ENCODE measurements at regions not wholly inside any gene's neighbourhood (a gene's known extent, or its start where the extent isn't known, plus 50 kb on each side); places are given as distances from the start of the nearest gene placed in this dataset.
"Not testable (repeated sequence)": the region's sequence is repeated elsewhere in the genome, so short reads cannot be mapped to it uniquely, and the experiment has no call there.

DNA sequence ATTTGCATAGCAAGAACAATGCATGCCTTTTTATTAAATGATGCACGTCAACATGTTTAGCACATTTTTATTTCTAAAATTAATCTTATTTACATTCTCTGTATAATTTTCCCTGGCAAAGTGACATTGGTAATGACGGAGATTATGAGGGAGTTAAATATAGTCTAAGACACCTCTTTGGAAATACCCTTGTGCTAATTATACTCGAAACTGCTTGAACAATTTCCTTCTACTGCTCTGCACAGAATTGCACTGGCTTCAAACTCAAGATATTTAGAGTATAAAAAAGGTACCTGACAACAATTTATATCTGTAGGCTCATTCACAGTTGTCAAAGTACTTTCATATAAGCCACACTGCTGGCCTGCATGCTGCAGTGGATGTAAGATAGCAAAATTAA lies 602.7 kb downstream of the NXPH1 start:
- no peaks in the 10 kb centered on the region for H3K27me3 Mint-ChIP-seq
- no peaks in the 10 kb centered on the region for H3K4me1 Mint-ChIP-seq (ENCODE audit: low read depth)
- no peaks in the 10 kb centered on the region for H3K36me3 Mint-ChIP-seq (ENCODE audit: low read depth)
- H3K27ac Mint-ChIP-seq, result no peak overlapping the region
- no peak for DNase-seq
- H3K4me3 Mint-ChIP-seq, result no peak overlapping the region
- H3K9me3 Mint-ChIP-seq, result peaks cover 6% of the 10 kb centered on the region

DNA sequence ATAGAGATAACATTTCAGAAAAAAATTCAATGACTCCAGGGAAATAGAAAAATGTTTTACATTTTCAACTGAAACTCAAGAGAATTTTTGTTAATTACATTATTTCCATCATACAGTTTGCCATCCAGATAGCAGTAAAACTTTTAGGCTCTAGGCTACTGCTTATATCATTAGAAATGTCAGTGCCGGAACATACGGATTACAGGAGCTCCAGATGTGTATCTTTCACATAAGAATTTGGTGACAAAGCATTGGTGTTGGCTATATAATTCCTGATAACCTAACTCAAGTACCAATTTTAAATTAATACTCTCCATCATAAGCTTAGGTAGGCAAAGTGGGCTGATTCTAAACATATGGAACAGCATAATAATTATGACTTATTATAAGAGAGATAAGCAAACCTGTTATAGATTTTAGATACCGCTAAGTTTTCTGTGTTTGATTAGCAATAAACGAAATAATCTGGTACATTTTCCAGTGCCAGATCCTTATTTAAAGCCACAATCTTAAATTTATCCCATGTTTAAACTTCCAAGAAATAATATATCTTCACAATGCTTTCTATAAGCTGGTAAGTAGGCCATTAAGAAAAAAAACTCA lies 637.9 kb downstream of the NXPH1 start:
- no peaks in the 10 kb centered on the region for H3K36me3 Mint-ChIP-seq (ENCODE audit: low read depth)
- no peaks in the 10 kb centered on the region for H3K4me1 Mint-ChIP-seq (ENCODE audit: low read depth)
- no peaks in the 10 kb centered on the region for H3K27me3 Mint-ChIP-seq
- no peak overlapping the region for H3K4me3 Mint-ChIP-seq
- DNase-seq, result no peak
- no peak overlapping the region for H3K27ac Mint-ChIP-seq
- H3K9me3 Mint-ChIP-seq, result peaks cover 15% of the 10 kb centered on the region

DNA sequence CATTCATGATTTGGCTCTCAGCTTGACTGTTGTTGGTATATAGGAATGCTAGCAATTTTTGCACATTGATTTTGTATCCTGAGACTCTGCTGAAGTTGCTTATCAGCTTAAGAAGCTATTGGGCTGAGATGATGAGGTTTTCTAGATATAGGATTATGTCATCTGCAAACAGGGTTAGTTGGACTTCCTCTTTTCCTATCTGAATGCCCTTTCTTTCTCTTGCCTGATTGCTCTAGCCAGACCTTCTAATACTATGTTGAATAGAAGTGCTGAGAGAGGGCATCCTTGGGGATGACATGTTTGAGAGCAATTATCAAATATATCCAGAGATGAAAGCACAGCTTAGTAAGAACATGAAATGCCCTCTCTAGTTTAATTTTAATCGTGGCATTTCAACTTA lies 642.4 kb downstream of the NXPH1 start:
- H3K27me3 Mint-ChIP-seq; H3K9me3 Mint-ChIP-seq; H3K36me3 Mint-ChIP-seq (ENCODE audit: low read depth): not testable (repeated sequence)

DNA sequence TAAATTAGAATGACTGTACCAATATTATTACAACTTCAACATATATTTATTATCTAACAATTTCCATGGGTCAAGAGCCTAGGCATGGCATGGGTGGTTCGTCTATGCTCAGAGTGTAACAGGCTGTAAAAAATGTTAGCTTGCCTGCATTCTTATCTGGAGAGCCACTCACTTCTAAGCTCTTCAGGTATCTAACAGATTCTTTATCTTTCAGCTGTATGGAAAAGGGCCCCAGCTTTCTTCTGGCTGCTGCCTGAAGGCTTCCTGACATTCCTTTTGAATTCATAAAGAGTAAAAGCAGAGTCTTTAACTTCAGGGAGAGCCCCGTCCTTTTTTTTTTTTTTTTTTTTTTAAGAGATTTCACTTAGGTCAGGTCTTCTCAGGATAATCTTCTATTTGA lies 648.8 kb downstream of the NXPH1 start:
- H3K9me3 Mint-ChIP-seq, result no peaks in the 10 kb centered on the region
- no peaks in the 10 kb centered on the region for H3K27me3 Mint-ChIP-seq
- no peak for DNase-seq
- no peaks in the 10 kb centered on the region for H3K4me1 Mint-ChIP-seq (ENCODE audit: low read depth)
- H3K27ac Mint-ChIP-seq, result no peak overlapping the region
- no peak overlapping the region for H3K4me3 Mint-ChIP-seq
- no peaks in the 10 kb centered on the region for H3K36me3 Mint-ChIP-seq (ENCODE audit: low read depth)

More for the DNA sequence above, 642.4 kb downstream of the NXPH1 start:
- not testable (repeated sequence) for H3K4me3 Mint-ChIP-seq; H3K27ac Mint-ChIP-seq; DNase-seq; H3K4me1 Mint-ChIP-seq (ENCODE audit: low read depth)

DNA sequence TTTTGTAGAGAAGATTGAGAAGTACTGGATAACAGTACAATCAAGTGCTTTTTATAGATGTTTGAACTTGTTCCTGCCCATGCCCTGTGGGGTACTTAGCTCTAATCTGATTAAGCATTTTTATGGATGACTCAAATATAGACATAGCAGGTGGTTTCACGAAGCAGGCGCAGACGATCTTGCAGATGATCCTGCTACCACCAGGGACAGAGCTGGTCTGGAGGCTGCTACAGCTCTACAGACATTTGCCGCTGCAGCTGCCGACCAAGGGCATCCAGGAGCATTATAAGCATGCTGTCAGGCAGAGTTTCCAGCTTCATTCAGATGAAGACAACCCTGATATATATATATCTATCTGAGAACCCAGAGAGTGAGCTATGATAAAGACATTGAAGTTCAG lies 650.4 kb downstream of the NXPH1 start:
- DNase-seq, result no peak
- Mint-ChIP-seq H3K27me3 (no peaks in the 10 kb centered on the region), H3K9me3 (no peaks in the 10 kb centered on the region)

DNA sequence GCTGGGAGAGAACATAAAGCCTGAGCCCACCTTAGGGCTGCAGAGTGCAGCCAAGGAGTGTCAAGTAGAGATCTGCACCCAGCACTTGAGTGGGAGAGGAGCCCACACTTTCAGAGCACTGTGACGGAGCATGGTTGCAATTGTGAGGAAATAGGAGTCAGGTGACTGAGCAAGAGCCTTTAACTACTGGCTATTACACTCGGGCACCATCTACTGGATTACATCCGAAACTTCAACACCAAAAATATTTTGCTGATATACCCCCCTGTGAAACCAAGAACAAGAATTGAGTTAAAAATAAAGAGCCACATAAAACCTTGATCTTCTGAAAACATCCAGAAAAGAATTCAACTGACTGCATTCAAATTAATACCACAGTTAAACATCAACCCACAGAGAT lies 657.9 kb downstream of the NXPH1 start:
- DNase-seq, result no peak
- Mint-ChIP-seq H3K27ac (no peak overlapping the region), H3K4me3 (no peak overlapping the region), H3K9me3 (peaks cover 21% of the 10 kb centered on the region), H3K4me1 (ENCODE audit: low read depth) (no peaks in the 10 kb centered on the region), H3K36me3 (ENCODE audit: low read depth) (no peaks in the 10 kb centered on the region), H3K27me3 (no peaks in the 10 kb centered on the region)

More for the DNA sequence above, 650.4 kb downstream of the NXPH1 start:
- Mint-ChIP-seq H3K27ac (no peak overlapping the region), H3K36me3 (ENCODE audit: low read depth) (no peaks in the 10 kb centered on the region), H3K4me3 (no peak overlapping the region), H3K4me1 (ENCODE audit: low read depth) (no peaks in the 10 kb centered on the region)

DNA sequence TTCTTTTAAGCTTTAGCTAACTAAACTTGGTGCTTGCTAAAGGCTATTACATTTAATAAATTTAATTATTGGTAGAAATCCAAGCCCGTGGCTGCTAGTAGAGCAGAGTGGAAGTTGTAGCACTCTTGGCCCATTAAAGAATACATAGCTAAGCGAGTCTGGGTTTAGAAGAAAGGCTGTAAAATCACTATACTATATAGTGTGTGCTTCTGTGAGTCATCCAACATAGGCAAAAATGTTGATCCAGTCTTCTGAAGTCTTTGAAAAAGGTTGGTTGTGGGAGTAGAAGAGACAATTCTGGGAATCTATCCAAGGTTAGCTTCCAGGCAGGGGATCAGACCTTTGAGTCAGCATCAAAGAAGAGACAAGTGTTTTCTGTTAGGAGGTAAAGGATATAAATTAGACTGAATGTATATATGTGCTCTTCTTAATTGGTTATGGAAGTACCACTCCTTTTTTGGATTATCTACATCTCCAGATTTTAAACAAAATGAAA lies 664.2 kb downstream of the NXPH1 start:
- Mint-ChIP-seq H3K4me1 (ENCODE audit: low read depth) (no peaks in the 10 kb centered on the region), H3K4me3 (no peak overlapping the region)

DNA sequence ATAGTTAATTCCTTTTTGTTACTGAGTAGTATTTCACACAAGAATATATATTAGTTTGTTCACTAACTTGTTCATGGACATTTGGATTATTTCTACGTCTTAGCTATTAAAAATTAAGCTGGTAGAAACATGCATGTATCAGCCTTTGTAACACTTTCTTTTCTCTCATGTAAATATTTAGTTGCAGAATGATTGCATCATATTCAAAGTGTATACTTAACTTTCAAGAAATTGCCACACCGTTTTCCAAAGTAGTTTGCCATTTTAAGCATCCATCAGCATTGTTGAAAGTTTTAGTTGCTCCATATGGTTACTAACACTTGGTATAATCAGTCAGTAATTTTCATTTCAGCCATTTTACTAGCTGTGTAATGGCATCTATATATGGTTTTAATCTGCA lies 666.9 kb downstream of the NXPH1 start:
- no peaks in the 10 kb centered on the region for H3K4me1 Mint-ChIP-seq (ENCODE audit: low read depth)
- no peaks in the 10 kb centered on the region for H3K36me3 Mint-ChIP-seq (ENCODE audit: low read depth)
- H3K27me3 Mint-ChIP-seq, result no peaks in the 10 kb centered on the region
- H3K4me3 Mint-ChIP-seq, result no peak overlapping the region
- H3K9me3 Mint-ChIP-seq, result peaks cover 7% of the 10 kb centered on the region
- no peak overlapping the region for H3K27ac Mint-ChIP-seq
- no peak for DNase-seq

More for the DNA sequence above, 664.2 kb downstream of the NXPH1 start:
- no peaks in the 10 kb centered on the region for H3K27me3 Mint-ChIP-seq
- DNase-seq, result no peak
- H3K36me3 Mint-ChIP-seq (ENCODE audit: low read depth), result no peaks in the 10 kb centered on the region
- no peak overlapping the region for H3K27ac Mint-ChIP-seq
- H3K9me3 Mint-ChIP-seq, result peaks cover 25% of the 10 kb centered on the region

DNA sequence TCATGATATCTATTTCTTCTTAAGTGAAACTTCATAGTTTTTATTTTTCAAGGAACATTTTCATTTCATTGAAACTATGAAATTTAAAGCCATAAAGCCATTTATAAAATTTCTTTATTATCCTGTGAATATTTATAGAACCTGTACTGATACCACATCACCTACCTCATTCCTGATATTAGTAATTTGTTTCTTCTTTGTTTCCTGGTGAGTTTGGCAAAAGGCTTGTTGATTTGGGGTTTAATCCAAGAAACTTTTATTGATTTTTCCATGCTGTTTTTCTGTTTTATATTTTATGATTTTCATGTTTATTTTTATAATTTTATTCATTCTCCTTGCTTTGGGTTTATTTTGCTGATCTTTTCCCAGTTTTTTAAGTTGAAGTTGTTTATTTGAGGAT lies 669.4 kb downstream of the NXPH1 start:
- no peaks in the 10 kb centered on the region for H3K36me3 Mint-ChIP-seq (ENCODE audit: low read depth)
- H3K27ac Mint-ChIP-seq, result no peak overlapping the region

DNA sequence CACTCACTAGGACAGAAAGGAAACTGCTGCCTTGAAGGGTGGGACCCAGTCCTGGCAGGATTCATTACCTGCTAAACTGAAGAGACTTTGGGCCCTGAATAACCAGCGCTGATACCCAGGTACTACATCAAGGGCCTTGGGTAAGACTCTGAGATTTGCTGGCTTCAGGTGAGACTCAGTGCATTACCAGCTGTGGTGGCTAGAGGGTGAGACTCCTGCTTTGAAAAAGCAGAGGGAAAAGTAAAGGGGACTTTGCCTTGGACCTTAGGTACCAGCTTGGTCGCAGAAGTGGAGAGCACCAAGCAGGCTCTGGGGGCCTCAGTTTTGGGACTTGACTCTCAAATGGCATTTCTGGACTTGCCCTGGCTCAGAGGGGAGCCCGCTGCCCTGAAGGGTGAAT lies 673.3 kb downstream of the NXPH1 start:
- Mint-ChIP-seq H3K4me3 (no peak overlapping the region), H3K36me3 (ENCODE audit: low read depth) (no peaks in the 10 kb centered on the region), H3K27ac (no peak overlapping the region), H3K9me3 (peaks cover 28% of the 10 kb centered on the region), H3K27me3 (no peaks in the 10 kb centered on the region), H3K4me1 (ENCODE audit: low read depth) (no peaks in the 10 kb centered on the region)
- DNase-seq, result no peak

More for the DNA sequence above, 669.4 kb downstream of the NXPH1 start:
- no peaks in the 10 kb centered on the region for H3K27me3 Mint-ChIP-seq
- DNase-seq, result no peak
- no peaks in the 10 kb centered on the region for H3K4me1 Mint-ChIP-seq (ENCODE audit: low read depth)
- H3K4me3 Mint-ChIP-seq, result no peak overlapping the region
- peaks cover 6% of the 10 kb centered on the region for H3K9me3 Mint-ChIP-seq

DNA sequence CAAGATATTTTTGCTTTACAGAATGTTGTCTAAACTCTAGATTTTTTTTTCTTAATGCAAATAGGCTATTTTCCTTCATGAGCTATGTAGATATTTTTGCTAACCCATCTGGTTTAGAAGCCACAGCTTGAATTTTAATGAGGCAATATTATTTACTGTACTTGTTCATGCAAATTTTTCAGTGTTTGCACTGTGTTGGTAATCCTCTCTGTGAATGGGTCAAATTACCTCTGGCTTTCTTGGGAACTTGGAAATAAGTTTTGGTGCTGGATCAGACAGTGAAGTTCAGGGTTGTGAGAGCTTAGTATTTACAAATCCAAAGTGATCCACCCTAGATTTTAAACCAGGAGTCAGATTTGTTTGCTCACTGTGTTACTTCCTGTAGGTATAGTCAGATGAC lies 686.9 kb downstream of the NXPH1 start:
- no peaks in the 10 kb centered on the region for H3K36me3 Mint-ChIP-seq (ENCODE audit: low read depth)

DNA sequence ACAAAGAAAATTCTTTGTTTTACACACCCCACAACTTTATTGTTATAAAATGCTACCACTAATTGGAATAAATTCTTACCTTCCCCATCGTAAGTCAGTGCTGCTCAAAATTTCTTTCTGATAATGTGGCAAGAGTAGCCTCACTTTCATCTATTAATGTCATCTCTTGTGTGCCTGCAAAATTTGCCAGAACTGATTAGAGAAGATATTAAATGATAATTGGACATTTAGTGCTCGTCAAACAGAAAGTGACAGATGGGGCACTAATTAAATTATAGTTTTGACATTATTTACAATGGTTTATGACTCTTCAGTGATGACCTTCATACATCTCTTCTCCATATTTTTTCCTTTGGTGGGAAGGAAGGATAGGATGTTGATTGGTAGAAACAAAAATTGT lies 690.9 kb downstream of the NXPH1 start:
- Mint-ChIP-seq H3K4me1 (ENCODE audit: low read depth) (no peaks in the 10 kb centered on the region), H3K36me3 (ENCODE audit: low read depth) (no peaks in the 10 kb centered on the region)

More for the DNA sequence above, 686.9 kb downstream of the NXPH1 start:
- peaks cover 7% of the 10 kb centered on the region for H3K9me3 Mint-ChIP-seq
- H3K27me3 Mint-ChIP-seq, result no peaks in the 10 kb centered on the region
- no peak overlapping the region for H3K27ac Mint-ChIP-seq
- DNase-seq, result no peak
- no peaks in the 10 kb centered on the region for H3K4me1 Mint-ChIP-seq (ENCODE audit: low read depth)
- H3K4me3 Mint-ChIP-seq, result no peak overlapping the region

DNA sequence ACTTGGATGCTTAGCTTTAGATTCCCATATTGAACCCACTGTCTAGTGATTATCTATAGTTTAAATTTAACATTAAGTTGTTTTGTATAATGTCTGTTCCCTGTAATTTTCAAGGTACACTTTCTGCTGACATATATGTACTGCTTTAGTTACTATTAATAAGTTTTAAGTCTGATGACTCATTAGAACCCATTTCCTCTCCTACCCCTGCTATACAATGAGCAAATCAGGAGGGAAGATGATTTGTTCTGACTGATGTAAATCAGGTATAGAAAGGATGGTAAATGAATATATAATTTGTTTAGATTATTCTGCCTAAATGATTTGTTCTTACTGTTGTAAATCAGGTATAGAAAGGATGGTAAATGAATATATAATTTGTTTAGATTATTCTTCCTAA lies 691.8 kb downstream of the NXPH1 start:
- no peak overlapping the region for H3K27ac Mint-ChIP-seq
- no peak overlapping the region for H3K4me3 Mint-ChIP-seq
- DNase-seq, result no peak
- H3K9me3 Mint-ChIP-seq, result peaks cover 21% of the 10 kb centered on the region
- H3K27me3 Mint-ChIP-seq, result no peaks in the 10 kb centered on the region
- no peaks in the 10 kb centered on the region for H3K36me3 Mint-ChIP-seq (ENCODE audit: low read depth)
- no peaks in the 10 kb centered on the region for H3K4me1 Mint-ChIP-seq (ENCODE audit: low read depth)

More for the DNA sequence above, 690.9 kb downstream of the NXPH1 start:
- H3K27ac Mint-ChIP-seq, result no peak overlapping the region
- H3K4me3 Mint-ChIP-seq, result no peak overlapping the region
- DNase-seq, result no peak
- H3K27me3 Mint-ChIP-seq, result no peaks in the 10 kb centered on the region
- peaks cover 17% of the 10 kb centered on the region for H3K9me3 Mint-ChIP-seq

DNA sequence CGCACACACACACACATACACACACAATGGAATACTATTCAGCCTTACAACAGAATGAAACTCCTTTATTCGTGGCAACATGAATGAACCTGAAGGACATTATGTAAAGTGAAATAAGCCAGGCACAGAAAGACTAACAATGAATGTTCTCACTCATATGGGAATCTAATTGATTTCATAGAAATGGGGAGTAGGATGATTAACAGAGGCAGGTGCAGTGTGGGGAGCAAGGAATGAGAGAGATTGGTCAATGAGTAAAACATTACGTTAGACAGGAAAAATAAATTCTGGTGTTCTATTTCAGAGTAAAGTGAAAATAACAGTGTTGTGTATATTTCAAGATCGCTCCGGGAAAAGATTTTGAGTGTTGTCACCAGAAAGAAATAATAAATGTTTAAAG lies 694.5 kb downstream of the NXPH1 start:
- H3K27ac Mint-ChIP-seq, result no peak overlapping the region
- H3K36me3 Mint-ChIP-seq (ENCODE audit: low read depth), result no peaks in the 10 kb centered on the region
- H3K4me3 Mint-ChIP-seq, result no peak overlapping the region
- no peaks in the 10 kb centered on the region for H3K27me3 Mint-ChIP-seq
- no peak for DNase-seq
- peaks cover 31% of the 10 kb centered on the region for H3K9me3 Mint-ChIP-seq
- H3K4me1 Mint-ChIP-seq (ENCODE audit: low read depth), result no peaks in the 10 kb centered on the region

DNA sequence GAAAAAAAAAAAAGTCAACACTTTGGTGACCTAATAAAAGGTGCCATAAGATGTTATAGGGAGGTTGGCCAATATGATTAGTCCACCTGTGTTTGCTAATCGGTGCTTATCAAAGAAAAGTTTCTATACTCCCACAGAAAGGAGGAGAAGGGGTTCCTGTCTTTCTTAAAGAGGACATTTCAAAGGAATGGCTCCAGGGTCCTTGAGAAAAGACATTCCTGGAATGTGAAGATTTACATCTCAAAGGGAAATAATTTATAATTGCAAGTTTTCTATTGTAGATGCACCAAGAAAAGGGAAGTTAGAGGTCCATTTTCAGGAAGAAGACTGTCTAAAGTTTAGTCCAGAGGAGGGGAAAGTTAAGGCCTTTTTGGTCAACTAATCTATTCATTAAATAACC lies 715.3 kb downstream of the NXPH1 start:
- no peaks in the 10 kb centered on the region for H3K4me1 Mint-ChIP-seq (ENCODE audit: low read depth)
- peaks cover 9% of the 10 kb centered on the region for H3K9me3 Mint-ChIP-seq
- no peak overlapping the region for H3K4me3 Mint-ChIP-seq
- no peak for DNase-seq
- H3K36me3 Mint-ChIP-seq (ENCODE audit: low read depth), result no peaks in the 10 kb centered on the region
- no peaks in the 10 kb centered on the region for H3K27me3 Mint-ChIP-seq
- H3K27ac Mint-ChIP-seq, result no peak overlapping the region

All from activated T-cell treated with anti-CD3 and anti-CD28 coated beads, Interleukin-2, amount 50 U/mL, for 24 hours (primary cell).